ENCODE measurements at regions not wholly inside any gene's neighbourhood (a gene's known extent, or its start where the extent isn't known, plus 50 kb on each side); places are given as distances from the start of the nearest gene placed in this dataset.

DNA sequence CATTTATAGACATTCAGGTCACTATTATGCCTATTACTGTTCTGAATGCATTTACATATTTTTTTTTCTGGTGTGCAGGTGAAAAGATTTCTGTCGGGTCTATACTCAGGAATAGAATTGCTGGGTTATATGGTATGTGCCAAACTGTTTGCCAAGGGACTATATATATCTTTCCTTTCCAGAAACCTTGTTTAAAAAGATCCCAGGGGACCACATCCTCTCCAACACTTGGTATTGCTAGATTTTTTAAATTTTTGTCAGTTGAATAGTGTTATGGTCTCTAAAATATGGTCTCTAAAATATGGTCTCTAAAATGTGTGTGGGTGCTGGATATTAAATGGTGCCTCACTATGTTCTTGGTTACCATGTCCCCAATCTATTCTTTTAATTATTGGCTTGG lies 131.3 kb downstream of the INSIG2 start:
- TF ChIP-seq, protein P1, sequence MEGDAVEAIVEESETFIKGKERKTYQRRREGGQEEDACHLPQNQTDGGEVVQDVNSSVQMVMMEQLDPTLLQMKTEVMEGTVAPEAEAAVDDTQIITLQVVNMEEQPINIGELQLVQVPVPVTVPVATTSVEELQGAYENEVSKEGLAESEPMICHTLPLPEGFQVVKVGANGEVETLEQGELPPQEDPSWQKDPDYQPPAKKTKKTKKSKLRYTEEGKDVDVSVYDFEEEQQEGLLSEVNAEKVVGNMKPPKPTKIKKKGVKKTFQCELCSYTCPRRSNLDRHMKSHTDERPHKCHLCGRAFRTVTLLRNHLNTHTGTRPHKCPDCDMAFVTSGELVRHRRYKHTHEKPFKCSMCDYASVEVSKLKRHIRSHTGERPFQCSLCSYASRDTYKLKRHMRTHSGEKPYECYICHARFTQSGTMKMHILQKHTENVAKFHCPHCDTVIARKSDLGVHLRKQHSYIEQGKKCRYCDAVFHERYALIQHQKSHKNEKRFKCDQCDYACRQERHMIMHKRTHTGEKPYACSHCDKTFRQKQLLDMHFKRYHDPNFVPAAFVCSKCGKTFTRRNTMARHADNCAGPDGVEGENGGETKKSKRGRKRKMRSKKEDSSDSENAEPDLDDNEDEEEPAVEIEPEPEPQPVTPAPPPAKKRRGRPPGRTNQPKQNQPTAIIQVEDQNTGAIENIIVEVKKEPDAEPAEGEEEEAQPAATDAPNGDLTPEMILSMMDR (IDR thresholded peaks at IDR 0.05) = no peak
- TF ChIP-seq POLR2A (IDR thresholded peaks at IDR 0.05) = no peak
